Right lobe of liver (tissue), 4 donors: ENCODE measurements at regions not wholly inside any gene's neighbourhood (a gene's known extent, or its start where the extent isn't known, plus 50 kb on each side); places are given as distances from the start of the nearest gene placed in this dataset.
A peak's percentile ranks its signal among the peaks of the same experiment; 100 is the strongest.

Experiments
- POLR2A ChIP-seq: fragments of 450-650 bp; IDR thresholded peaks from one replicate; pipeline ENCODE4 v1.6.1; 2017; ENCODE audit warnings: antibody characterized with exemption, mild to moderate bottlenecking
- TF ChIP-seq, protein P1 (sequence below), 4 donors: fragments of 200-600 bp in 3 of 4; fragments of 450-650 bp in 1 of 4; IDR thresholded peaks; one replicate each; pipeline versions ENCODE4 v1.5.1 to v1.8.0; 2016 to 2022; ENCODE audit warnings: antibody characterized with exemption in 4 of 4, mild to moderate bottlenecking in 2 of 4
- donor health status: DM: no; HTN: no; CAD: no.
- donor health status: DM: no; HTN: no; CAD: no.
- donor health status: DM: no; HTN: yes; CAD: no.

DNA sequence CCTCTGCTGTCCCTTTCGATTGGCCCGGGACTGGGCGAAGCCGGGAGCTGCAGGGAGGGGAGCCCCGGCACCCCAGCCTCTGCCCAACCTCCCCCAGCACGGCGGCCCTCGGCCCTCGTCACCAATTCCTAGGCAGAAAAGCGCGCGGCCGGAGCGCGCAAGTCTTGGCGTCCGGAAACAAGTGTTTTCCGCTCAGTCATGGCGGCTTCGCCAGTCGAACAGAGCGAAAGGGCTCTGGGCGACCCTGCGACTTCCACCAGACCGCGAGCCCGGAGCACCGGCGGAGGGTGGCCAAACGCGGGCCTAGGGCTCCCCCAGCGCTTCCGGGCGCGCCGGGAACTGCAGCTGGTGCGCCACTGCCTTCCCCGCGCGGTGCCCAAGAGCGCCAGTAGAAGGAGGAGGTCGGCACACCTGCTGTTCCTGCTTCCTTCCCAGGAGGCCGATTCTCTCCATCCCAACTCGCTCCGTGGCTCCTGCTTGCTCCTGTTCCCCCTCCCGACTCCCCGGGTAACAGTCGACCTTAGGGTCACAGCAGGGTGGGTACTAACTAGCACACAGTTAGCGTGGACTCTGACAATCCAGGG, 729.9 kb downstream of the ZWINT start:
- TF ChIP-seq POLR2A: no peak
- TF ChIP-seq, protein P1, sequence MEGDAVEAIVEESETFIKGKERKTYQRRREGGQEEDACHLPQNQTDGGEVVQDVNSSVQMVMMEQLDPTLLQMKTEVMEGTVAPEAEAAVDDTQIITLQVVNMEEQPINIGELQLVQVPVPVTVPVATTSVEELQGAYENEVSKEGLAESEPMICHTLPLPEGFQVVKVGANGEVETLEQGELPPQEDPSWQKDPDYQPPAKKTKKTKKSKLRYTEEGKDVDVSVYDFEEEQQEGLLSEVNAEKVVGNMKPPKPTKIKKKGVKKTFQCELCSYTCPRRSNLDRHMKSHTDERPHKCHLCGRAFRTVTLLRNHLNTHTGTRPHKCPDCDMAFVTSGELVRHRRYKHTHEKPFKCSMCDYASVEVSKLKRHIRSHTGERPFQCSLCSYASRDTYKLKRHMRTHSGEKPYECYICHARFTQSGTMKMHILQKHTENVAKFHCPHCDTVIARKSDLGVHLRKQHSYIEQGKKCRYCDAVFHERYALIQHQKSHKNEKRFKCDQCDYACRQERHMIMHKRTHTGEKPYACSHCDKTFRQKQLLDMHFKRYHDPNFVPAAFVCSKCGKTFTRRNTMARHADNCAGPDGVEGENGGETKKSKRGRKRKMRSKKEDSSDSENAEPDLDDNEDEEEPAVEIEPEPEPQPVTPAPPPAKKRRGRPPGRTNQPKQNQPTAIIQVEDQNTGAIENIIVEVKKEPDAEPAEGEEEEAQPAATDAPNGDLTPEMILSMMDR (IDR thresholded peaks at IDR 0.05): peak; percentile 33 to 73 (median 57)
